Body of pancreas (tissue), 4 donors: ENCODE measurements at regions not wholly inside any gene's neighbourhood (a gene's known extent, or its start where the extent isn't known, plus 50 kb on each side); places are given as distances from the start of the nearest gene placed in this dataset.
"Not testable (repeated sequence)": the region's sequence is repeated elsewhere in the genome, so short reads cannot be mapped to it uniquely, and the experiment has no call there.

Experiments used
- CTCF ChIP-seq, 7 experiments: fragments of 450-650 bp in 4 of 7; fragments of 200-600 bp in 3 of 7; sonication (generic) in 3 of 7; IDR thresholded peaks; one replicate each; pipeline ENCODE4 v1.5.1; 2016 to 2019; ENCODE audit warnings: antibody characterized with exemption in 7 of 7
- POLR2A ChIP-seq, 3 donors: fragments of 450-650 bp; IDR thresholded peaks; one replicate each; pipeline ENCODE4 v1.6.1; 2016; ENCODE audit warnings: antibody characterized with exemption in 3 of 3, mild to moderate bottlenecking in 2 of 3

DNA sequence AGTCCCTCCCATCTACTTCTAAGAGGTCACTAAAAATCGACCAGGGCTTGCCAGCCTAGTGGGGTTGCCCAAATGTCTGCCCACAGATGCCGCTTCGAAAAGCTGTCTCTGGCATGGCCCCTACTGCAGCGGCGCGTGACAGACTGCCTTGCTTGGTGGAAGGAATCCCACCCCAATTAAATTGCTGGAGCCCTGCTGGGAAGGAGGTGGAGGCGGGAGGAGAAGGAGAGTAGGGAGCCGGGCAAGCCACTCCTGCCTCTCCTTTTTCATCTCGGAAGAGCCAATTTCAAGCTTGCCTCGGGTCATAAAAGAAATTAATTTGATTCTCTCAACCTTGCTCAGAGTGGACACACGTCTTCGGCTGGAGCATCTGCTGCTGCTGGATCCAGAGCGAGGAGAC lies 106.0 kb downstream of the NPIPA8 start:
- TF ChIP-seq POLR2A, CTCF (IDR thresholded peaks at IDR 0.05): not testable (repeated sequence)
